H1 (cell line): ENCODE measurements at regions not wholly inside any gene's neighbourhood (a gene's known extent, or its start where the extent isn't known, plus 50 kb on each side); places are given as distances from the start of the nearest gene placed in this dataset.

Experiments used
- CTCF ChIP-seq, 3 experiments: IDR thresholded peaks; 1 replicate in 2 of 3; 2 replicates in 1 of 3; pipeline versions ENCODE4 v1.5.1 to v1.6.1; 2011; ENCODE audit warnings: low read length in 3 of 3, mild to moderate bottlenecking in 3 of 3, inconsistent platforms in 2 of 3, low read depth in 1 of 3, moderate library complexity in 1 of 3; ENCODE audit not compliant: insufficient read depth in 1 of 3; ENCODE audit errors: control extremely low read depth in 1 of 3
- POLR2A ChIP-seq, 2 experiments: IDR thresholded peaks; 1 replicate in 1 of 2; 2 replicates in 1 of 2; pipeline ENCODE4 v1.6.1; 2011; ENCODE audit warnings: low read depth in 2 of 2, low read length in 2 of 2, mild to moderate bottlenecking in 2 of 2; ENCODE audit errors: control extremely low read depth in 1 of 2

- TF ChIP-seq POLR2A (IDR thresholded peaks at IDR 0.05; ENCODE audit: control extremely low read depth in 1 of 2, low read depth in 2 of 2, low read length in 2 of 2) (no peak), CTCF (IDR thresholded peaks at IDR 0.05; ENCODE audit: control extremely low read depth in 1 of 3, insufficient read depth in 1 of 3, low read depth in 1 of 3, low read length in 3 of 3) (no peak)
Observed at GRCh38 chr10:29958440-29958839, 100.9 kb downstream of the JCAD start.
